ENCODE measurements at regions not wholly inside any gene's neighbourhood (a gene's known extent, or its start where the extent isn't known, plus 50 kb on each side); places are given as distances from the start of the nearest gene placed in this dataset.

- no TSS peak for BruUV-seq (replicated peaks)
- no peaks in the 10 kb centered on the region for H3K4me1 Mint-ChIP-seq (ENCODE audit: insufficient read depth, unreplicated experiment)
- CTCF ChIA-PET: no interaction called here
- no peak overlapping the region for H3K4me3 Mint-ChIP-seq (ENCODE audit: unreplicated experiment)
- DNase-seq (ENCODE audit: unreplicated experiment): no peak
- intact Hi-C loops (cut with micrococcal nuclease): no loop called here
- H3K27ac Mint-ChIP-seq (ENCODE audit: low read depth, unreplicated experiment): no peak overlapping the region
- no peaks in the 10 kb centered on the region for H3K9me3 Mint-ChIP-seq (ENCODE audit: unreplicated experiment)
- POLR2A ChIA-PET: interaction anchor here (0.7 kb wide), 1 partner anchor 642 kb away, joined by 3 read pairs; no protein-coding TSS in a partner anchor
- no peak for TF ChIP-seq CTCF (IDR thresholded peaks at IDR 0.05; ENCODE audit: unreplicated experiment)
- no peaks in the 10 kb centered on the region for H3K27me3 Mint-ChIP-seq (ENCODE audit: insufficient read depth, unreplicated experiment)
- peaks cover 6% of the 10 kb centered on the region for H3K36me3 Mint-ChIP-seq (ENCODE audit: insufficient read depth, unreplicated experiment)
These were observed 196.8 kb upstream of the NRSN1 start for GRCh38 chr6:23929201-23929600.

- TF ChIP-seq CTCF (IDR thresholded peaks at IDR 0.05; ENCODE audit: unreplicated experiment): no peak
- intact Hi-C loops (cut with micrococcal nuclease): no loop called here
- Mint-ChIP-seq H3K27me3 (ENCODE audit: insufficient read depth, unreplicated experiment) (no peaks in the 10 kb centered on the region), H3K36me3 (ENCODE audit: insufficient read depth, unreplicated experiment) (no peaks in the 10 kb centered on the region), H3K9me3 (ENCODE audit: unreplicated experiment) (no peaks in the 10 kb centered on the region), H3K4me1 (ENCODE audit: insufficient read depth, unreplicated experiment) (peaks cover 5% of the 10 kb centered on the region), H3K27ac (ENCODE audit: low read depth, unreplicated experiment) (no peak overlapping the region), H3K4me3 (ENCODE audit: unreplicated experiment) (no peak overlapping the region)
- BruUV-seq (replicated peaks): no TSS peak
- POLR2A ChIA-PET: no interaction called here
- CTCF ChIA-PET: interaction anchor here (0.6 kb wide), 1 partner anchor 31 kb away, joined by 3 read pairs; no protein-coding TSS in a partner anchor
- DNase-seq (ENCODE audit: unreplicated experiment): no peak
These were observed 185.5 kb upstream of the NRSN1 start for GRCh38 chr6:23940466-23940865.

- Mint-ChIP-seq H3K27ac (ENCODE audit: low read depth, unreplicated experiment) (no peak overlapping the region), H3K4me1 (ENCODE audit: insufficient read depth, unreplicated experiment) (no peaks in the 10 kb centered on the region), H3K9me3 (ENCODE audit: unreplicated experiment) (no peaks in the 10 kb centered on the region), H3K36me3 (ENCODE audit: insufficient read depth, unreplicated experiment) (no peaks in the 10 kb centered on the region), H3K27me3 (ENCODE audit: insufficient read depth, unreplicated experiment) (no peaks in the 10 kb centered on the region), H3K4me3 (ENCODE audit: unreplicated experiment) (no peak overlapping the region)
- POLR2A ChIA-PET: no interaction called here
- BruUV-seq (replicated peaks): no TSS peak
- CTCF ChIA-PET: no interaction called here
- no peak for TF ChIP-seq CTCF (IDR thresholded peaks at IDR 0.05; ENCODE audit: unreplicated experiment)
- no peak for DNase-seq (ENCODE audit: unreplicated experiment)
- intact Hi-C loops (cut with micrococcal nuclease): no loop called here
These were observed 174.3 kb upstream of the NRSN1 start for GRCh38 chr6:23951691-23952090.

GRCh38 chr6:23952245-23952644 is 173.8 kb upstream of the NRSN1 start:
- no TSS peak for BruUV-seq (replicated peaks)
- Mint-ChIP-seq H3K36me3 (ENCODE audit: insufficient read depth, unreplicated experiment) (no peaks in the 10 kb centered on the region), H3K4me3 (ENCODE audit: unreplicated experiment) (no peak overlapping the region), H3K9me3 (ENCODE audit: unreplicated experiment) (no peaks in the 10 kb centered on the region), H3K4me1 (ENCODE audit: insufficient read depth, unreplicated experiment) (no peaks in the 10 kb centered on the region), H3K27me3 (ENCODE audit: insufficient read depth, unreplicated experiment) (no peaks in the 10 kb centered on the region), H3K27ac (ENCODE audit: low read depth, unreplicated experiment) (no peak overlapping the region)
- DNase-seq (ENCODE audit: unreplicated experiment): no peak
- ChIA-PET POLR2A (interaction anchor here (1.2 kb wide), 1 partner anchor 10 kb away, joined by 3 read pairs; no protein-coding TSS in a partner anchor), CTCF (no interaction called here)
- intact Hi-C loops (cut with micrococcal nuclease): no loop called here
- TF ChIP-seq CTCF (IDR thresholded peaks at IDR 0.05; ENCODE audit: unreplicated experiment): no peak
